ENCODE measurements at regions not wholly inside any gene's neighbourhood (a gene's known extent, or its start where the extent isn't known, plus 50 kb on each side); places are given as distances from the start of the nearest gene placed in this dataset.

DNA sequence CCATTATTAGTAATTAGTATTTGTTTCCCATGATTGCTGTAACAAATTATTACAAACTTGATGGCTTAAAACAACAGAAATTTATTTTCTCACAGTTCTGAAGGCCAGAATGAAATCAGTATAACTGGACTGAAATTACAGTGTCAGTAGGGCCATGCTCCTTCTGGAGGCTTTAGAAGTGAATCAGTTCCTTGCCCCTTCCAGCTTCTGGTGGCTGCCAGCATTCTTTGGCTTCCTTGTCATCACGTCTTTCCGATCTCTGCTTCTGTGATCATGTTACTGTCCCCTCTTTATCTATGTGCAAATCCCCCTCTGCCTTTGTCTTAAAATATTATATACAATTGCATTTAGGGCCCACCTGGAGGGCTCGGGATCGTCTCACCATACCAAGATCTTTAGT lies 92.0 kb downstream of the FOXB1 start:
- Histone ChIP-seq H3K4me3 (no peak overlapping the region), H3K27me3 (replicated peaks in 1 of 2; ENCODE audit: control insufficient read depth in 2 of 2, insufficient read depth in 2 of 2, low read length in 1 of 2) (no peaks in the 10 kb centered on the region; a peak in 1 of 4 replicates), H3K9me3 (replicated peaks; ENCODE audit: control insufficient read depth, insufficient read depth, low read length) (no peaks in the 10 kb centered on the region), H3K4me1 (ENCODE audit: control insufficient read depth, insufficient read depth, low read length) (no peaks in the 10 kb centered on the region), H3K36me3 (ENCODE audit: control insufficient read depth in 2 of 2, insufficient read depth in 2 of 2, low read length in 1 of 2) (no peaks in the 10 kb centered on the region), H2AFZ (ENCODE audit: control insufficient read depth, low read depth, low read length) (no peak overlapping the region), H3K27ac (ENCODE audit: control insufficient read depth, insufficient read depth) (no peak overlapping the region), H3K79me2 (ENCODE audit: control insufficient read depth, insufficient read depth, low read length) (no peaks in the 10 kb centered on the region), H3K4me2 (ENCODE audit: control insufficient read depth, insufficient read depth) (no peak overlapping the region), H3K9ac (ENCODE audit: control insufficient read depth, insufficient read depth, low read length) (no peak overlapping the region), H4K20me1 (ENCODE audit: control insufficient read depth, insufficient read depth) (no peaks in the 10 kb centered on the region)
- in situ Hi-C loops (cut with MboI) (no loop called here), intact Hi-C loops (cut with micrococcal nuclease; ENCODE audit: unreplicated experiment) (no loop called here)
- ChIA-PET CTCF (no interaction called here), SMC1A (ENCODE audit: uncharacterized antibody, unreplicated experiment) (no interaction called here), RAD21 (ENCODE audit: unreplicated experiment) (no interaction called here), POLR2A (no interaction called here)
- no TSS peak for BruUV-seq (replicated peaks)
- 30% methylated on average over 4 of the region's 4 CpGs for WGBS (ENCODE audit: insufficient coverage, insufficient replicate concordance, low lambda C conversion rate, missing lambda C conversion rate)
- DNase-seq (ENCODE audit: low read depth, low spot score), result no peak
- TF ChIP-seq JUND (IDR thresholded peaks at IDR 0.05; ENCODE audit: low read depth, low read length) (no peak), YY1 (IDR thresholded peaks at IDR 0.05; ENCODE audit: low read depth, low read length) (no peak), TBL1XR1 (IDR thresholded peaks at IDR 0.05; ENCODE audit: low read depth, low read length) (no peak), EGR1 (IDR thresholded peaks at IDR 0.05; ENCODE audit: borderline replicate concordance in 1 of 2, low read depth in 2 of 2, low read length in 2 of 2) (no peak), SRF (IDR thresholded peaks at IDR 0.05; ENCODE audit: low read depth in 2 of 2, low read length in 2 of 2) (no peak), SP1 (IDR thresholded peaks at IDR 0.05; ENCODE audit: low read depth, low read length) (no peak)
- no peak for FAIRE-seq
- ATAC-seq, result no peak

DNA sequence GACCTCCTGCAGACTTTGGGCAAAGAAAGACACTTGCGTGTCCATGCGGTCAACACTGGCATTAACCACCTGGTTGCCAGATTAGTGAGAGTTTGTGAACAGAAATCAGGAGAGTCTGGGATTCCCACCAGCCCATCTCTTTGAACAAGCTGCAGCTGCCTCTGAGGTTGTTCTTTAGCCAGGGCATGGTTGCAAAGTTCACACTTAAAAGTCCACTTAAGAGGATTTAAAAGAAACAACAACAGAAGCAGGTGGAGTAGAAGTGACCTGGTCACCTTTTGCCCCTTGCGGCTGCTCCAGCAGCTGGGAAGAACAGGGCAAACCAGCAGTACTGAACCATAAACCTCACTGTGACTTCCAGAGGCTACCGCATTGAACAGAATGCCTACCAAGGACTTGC lies 97.3 kb downstream of the FOXB1 start:
- intact Hi-C loops (cut with micrococcal nuclease; ENCODE audit: unreplicated experiment), result no loop called here
- H3K27ac ChIP-seq (ENCODE audit: control insufficient read depth, insufficient read depth), result no peak overlapping the region
- RAD21 ChIA-PET (ENCODE audit: unreplicated experiment), result no interaction called here
- no peak overlapping the region for H3K4me3 ChIP-seq
- no peaks in the 10 kb centered on the region for H3K9me3 ChIP-seq (replicated peaks; ENCODE audit: control insufficient read depth, insufficient read depth, low read length)
- no peak overlapping the region for H2AFZ ChIP-seq (ENCODE audit: control insufficient read depth, low read depth, low read length)
- no peak overlapping the region for H3K4me2 ChIP-seq (ENCODE audit: control insufficient read depth, insufficient read depth)
- H3K79me2 ChIP-seq (ENCODE audit: control insufficient read depth, insufficient read depth, low read length), result no peaks in the 10 kb centered on the region
- DNase-seq (ENCODE audit: low read depth, low spot score) (no peak), FAIRE-seq (no peak), ATAC-seq (no peak)
- no peaks in the 10 kb centered on the region for H4K20me1 ChIP-seq (ENCODE audit: control insufficient read depth, insufficient read depth)
- POLR2A ChIA-PET, result interaction anchor here (0.5 kb wide), 1 partner anchor 547 kb away, joined by 3 read pairs; no protein-coding TSS in a partner anchor
- BruUV-seq (replicated peaks), result no TSS peak
- CTCF ChIA-PET, result no interaction called here
- SMC1A ChIA-PET (ENCODE audit: uncharacterized antibody, unreplicated experiment), result interaction anchor here (0.6 to 1.2 kb wide), 2 partner anchors 8 to 18 kb away, joined by 3 read pairs; no protein-coding TSS in a partner anchor
- no peak overlapping the region for H3K9ac ChIP-seq (ENCODE audit: control insufficient read depth, insufficient read depth, low read length)
- in situ Hi-C loops (cut with MboI), result no loop called here
- no peaks in the 10 kb centered on the region for H3K36me3 ChIP-seq (ENCODE audit: control insufficient read depth in 2 of 2, insufficient read depth in 2 of 2, low read length in 1 of 2)
- no peaks in the 10 kb centered on the region for H3K27me3 ChIP-seq (replicated peaks in 1 of 2; ENCODE audit: control insufficient read depth in 2 of 2, insufficient read depth in 2 of 2, low read length in 1 of 2)
- H3K4me1 ChIP-seq (ENCODE audit: control insufficient read depth, insufficient read depth, low read length), result no peaks in the 10 kb centered on the region
- 97% methylated on average over 4 of the region's 4 CpGs for WGBS (ENCODE audit: insufficient coverage, insufficient replicate concordance, low lambda C conversion rate, missing lambda C conversion rate)
- TF ChIP-seq BMI1 (IDR thresholded peaks at IDR 0.05; ENCODE audit: borderline replicate concordance) (no peak), IKZF1 (conservative IDR thresholded peaks at IDR 0.05) (no peak), ZNF24 (IDR thresholded peaks at IDR 0.05) (no peak), HDGF (IDR thresholded peaks at IDR 0.05) (no peak), YBX1 (IDR thresholded peaks at IDR 0.05) (no peak), NR2C2 (IDR thresholded peaks at IDR 0.05; ENCODE audit: borderline replicate concordance, control insufficient read depth, insufficient read length, low read depth) (no peak), ZBTB33 (IDR thresholded peaks at IDR 0.05) (no peak), DPF2 (IDR thresholded peaks at IDR 0.05) (no peak)
- TF ChIP-seq, protein P1, sequence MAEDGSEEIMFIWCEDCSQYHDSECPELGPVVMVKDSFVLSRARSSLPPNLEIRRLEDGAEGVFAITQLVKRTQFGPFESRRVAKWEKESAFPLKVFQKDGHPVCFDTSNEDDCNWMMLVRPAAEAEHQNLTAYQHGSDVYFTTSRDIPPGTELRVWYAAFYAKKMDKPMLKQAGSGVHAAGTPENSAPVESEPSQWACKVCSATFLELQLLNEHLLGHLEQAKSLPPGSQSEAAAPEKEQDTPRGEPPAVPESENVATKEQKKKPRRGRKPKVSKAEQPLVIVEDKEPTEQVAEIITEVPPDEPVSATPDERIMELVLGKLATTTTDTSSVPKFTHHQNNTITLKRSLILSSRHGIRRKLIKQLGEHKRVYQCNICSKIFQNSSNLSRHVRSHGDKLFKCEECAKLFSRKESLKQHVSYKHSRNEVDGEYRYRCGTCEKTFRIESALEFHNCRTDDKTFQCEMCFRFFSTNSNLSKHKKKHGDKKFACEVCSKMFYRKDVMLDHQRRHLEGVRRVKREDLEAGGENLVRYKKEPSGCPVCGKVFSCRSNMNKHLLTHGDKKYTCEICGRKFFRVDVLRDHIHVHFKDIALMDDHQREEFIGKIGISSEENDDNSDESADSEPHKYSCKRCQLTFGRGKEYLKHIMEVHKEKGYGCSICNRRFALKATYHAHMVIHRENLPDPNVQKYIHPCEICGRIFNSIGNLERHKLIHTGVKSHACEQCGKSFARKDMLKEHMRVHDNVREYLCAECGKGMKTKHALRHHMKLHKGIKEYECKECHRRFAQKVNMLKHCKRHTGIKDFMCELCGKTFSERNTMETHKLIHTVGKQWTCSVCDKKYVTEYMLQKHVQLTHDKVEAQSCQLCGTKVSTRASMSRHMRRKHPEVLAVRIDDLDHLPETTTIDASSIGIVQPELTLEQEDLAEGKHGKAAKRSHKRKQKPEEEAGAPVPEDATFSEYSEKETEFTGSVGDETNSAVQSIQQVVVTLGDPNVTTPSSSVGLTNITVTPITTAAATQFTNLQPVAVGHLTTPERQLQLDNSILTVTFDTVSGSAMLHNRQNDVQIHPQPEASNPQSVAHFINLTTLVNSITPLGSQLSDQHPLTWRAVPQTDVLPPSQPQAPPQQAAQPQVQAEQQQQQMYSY (CRISPR knock-in tag; IDR thresholded peaks at IDR 0.05), result no peak

All from GM12878 (cell line).